GM12873 (cell line): ENCODE measurements at regions not wholly inside any gene's neighbourhood (a gene's known extent, or its start where the extent isn't known, plus 50 kb on each side); places are given as distances from the start of the nearest gene placed in this dataset.

Experiments
- TF ChIP-seq, protein P1 (sequence below): IDR thresholded peaks from 2 replicates; pipeline ENCODE4 v1.5.1; 2012; ENCODE audit warnings: low read depth, mild to moderate bottlenecking, moderate library complexity, low read length, control low read depth; ENCODE audit not compliant: insufficient read depth; ENCODE audit errors: missing control alignments

DNA sequence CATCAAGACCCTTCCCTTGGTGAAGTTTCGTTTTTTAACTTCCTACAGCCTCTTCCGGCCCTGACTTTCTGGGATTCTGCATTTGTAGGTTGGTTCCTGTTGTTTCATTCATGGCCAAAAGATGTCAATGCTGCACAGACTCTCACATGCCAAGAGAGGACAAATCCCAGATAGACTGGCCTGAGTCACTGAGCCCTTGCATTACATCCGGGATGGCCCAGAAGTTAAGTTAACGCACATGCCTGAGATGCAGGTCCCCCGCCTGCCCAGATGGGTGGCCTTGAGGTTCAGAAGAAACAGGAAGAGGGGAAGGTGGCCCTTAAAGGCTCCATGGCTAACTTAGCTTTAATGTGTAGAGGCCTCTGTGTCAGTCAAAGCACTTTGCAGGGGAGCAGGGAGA is 51.6 kb upstream of the SRGAP3 start:
- TF ChIP-seq, protein P1, sequence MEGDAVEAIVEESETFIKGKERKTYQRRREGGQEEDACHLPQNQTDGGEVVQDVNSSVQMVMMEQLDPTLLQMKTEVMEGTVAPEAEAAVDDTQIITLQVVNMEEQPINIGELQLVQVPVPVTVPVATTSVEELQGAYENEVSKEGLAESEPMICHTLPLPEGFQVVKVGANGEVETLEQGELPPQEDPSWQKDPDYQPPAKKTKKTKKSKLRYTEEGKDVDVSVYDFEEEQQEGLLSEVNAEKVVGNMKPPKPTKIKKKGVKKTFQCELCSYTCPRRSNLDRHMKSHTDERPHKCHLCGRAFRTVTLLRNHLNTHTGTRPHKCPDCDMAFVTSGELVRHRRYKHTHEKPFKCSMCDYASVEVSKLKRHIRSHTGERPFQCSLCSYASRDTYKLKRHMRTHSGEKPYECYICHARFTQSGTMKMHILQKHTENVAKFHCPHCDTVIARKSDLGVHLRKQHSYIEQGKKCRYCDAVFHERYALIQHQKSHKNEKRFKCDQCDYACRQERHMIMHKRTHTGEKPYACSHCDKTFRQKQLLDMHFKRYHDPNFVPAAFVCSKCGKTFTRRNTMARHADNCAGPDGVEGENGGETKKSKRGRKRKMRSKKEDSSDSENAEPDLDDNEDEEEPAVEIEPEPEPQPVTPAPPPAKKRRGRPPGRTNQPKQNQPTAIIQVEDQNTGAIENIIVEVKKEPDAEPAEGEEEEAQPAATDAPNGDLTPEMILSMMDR, result no peak

DNA sequence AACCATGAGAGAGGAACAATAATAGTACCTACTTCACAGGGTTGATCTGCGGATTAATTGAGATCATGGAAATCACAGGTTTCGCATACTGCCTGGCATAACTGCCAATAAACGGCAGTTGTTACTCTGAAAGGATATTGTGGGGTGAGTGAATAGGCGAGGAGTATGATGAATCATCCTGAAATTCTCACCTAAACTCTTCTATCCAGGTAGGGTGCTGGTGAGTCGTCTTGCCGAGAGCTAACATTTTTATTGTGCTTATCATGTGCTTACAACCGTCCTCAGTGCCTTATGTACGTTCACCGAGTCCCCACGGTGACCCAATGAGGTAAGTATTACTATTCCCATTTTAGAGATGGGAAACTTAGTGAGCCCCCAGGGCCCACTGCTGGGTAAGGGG is 52.4 kb upstream of the SRGAP3 start:
- TF ChIP-seq, protein P1, result no peak

DNA sequence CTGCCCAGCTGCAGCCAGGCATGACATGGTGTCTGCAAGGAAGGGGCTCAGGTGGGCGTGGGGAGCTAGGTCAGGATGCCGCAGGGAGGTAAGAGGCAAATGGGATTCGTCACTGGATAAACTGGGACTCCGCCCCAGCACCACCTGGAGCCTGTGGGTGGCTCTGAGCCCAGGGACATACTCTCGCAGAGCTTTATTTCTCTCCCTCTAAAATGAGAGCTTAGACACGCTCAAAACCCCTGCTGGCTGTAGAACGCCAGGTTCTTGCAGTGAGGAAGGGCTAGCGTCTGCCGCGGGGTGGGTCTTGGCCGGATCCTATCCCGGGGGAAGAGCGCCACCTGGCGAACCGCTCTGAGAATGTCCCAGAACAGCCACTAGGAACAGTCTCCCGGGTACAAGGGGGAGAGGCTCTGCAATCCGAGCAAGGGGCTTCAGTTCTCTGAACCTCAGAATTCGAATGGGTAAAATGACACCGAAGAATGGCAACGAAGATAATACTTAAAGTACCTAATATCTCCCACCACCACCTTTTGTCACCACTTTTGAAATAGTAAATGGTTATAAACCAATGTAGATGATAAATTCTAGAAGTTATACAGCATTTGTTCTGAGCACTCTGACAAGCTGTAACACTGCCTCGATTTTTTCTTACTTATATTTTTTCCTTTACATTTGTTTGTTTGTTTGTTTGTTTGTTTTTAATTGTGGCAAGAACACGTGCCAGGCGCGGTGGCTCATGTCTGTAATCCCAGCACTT is 53.2 kb upstream of the SRGAP3 start:
- TF ChIP-seq, protein P1, result peak; percentile 85

DNA sequence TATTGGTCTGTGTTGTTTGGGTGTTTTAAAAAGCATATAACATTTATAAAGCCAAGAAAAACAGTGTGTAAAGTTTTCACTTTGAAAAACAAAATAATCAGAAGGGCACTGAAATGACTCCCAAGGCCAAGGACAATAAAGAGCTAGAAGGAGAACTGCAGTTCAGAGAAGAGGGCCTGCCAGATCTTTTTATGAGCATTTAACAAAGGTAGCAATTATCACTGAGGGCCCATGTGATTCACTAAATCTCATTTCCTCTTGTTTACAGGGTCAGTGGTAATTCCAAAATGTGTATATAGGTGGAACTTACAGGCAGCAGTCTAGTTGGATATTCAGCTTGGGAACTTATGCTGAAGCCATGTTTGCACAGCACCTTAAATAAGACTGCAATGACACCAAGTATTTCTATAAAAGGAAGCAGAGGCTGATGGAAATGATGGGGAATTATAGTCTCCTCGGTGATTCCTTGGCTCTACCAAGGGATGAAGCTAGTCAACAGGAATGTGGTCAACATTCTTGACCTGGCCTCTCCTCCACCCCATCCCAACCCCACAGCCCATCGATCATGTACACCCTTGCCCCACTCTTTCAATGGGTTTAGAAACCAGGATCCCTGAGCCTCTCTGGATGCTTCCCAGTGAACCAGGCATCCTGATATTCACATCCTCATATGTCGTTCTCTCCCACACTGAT is 54.4 kb upstream of the THUMPD3 start:
- TF ChIP-seq, protein P1, result no peak

DNA sequence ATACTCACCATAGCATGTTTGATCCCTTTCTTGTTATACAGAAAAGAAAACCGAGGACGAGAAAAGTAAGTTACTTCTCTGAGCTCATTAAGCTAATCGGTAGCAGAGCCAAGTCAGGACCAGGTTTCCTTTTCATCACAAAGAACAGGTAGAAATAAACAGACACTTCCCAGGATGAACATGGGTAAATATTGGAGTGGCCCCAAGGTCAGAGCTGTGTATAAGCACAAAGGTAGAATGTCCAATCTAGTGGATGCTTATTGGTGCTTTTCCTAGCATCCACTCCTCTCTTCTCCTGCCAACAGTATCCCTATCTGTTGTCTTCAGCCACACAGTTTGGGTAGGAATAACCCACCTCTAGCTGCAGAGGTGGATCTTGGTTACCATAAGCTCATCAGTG is 52.8 kb upstream of the THUMPD3 start:
- TF ChIP-seq, protein P1, result no peak

DNA sequence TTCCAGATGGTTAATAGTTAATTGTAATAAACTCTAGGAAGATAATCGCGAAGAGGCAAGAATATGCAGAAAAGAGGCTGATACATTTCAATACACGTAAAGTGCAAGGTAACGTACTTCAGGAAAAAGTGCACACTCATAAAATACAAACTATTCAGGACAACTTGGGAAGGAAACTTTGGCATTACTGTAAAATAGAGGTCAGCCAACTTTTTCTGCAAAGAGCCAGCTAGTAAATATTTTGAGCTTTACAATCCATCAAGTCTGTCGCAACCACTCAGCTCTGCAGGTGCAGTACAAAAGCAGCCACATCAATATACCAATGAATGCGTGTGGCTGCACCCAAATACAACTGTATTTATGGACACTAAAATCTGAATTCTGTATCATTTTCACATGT is 51.6 kb upstream of the THUMPD3 start:
- TF ChIP-seq, protein P1, result no peak
